Skeletal muscle satellite cell (primary cell): ENCODE measurements at regions not wholly inside any gene's neighbourhood (a gene's known extent, or its start where the extent isn't known, plus 50 kb on each side); places are given as distances from the start of the nearest gene placed in this dataset.
A peak's percentile ranks its signal among the peaks of the same experiment; 100 is the strongest.

Experiments
- H3K27me3 ChIP-seq: 2 replicates; pipeline ENCODE4 v1.7.0; 2013; ENCODE audit warnings: low read length; ENCODE audit not compliant: control insufficient read depth, insufficient read depth
- H3K36me3 ChIP-seq: 2 replicates; pipeline ENCODE4 v1.7.0; 2013; ENCODE audit warnings: mild to moderate bottlenecking, control low read depth, low read length; ENCODE audit not compliant: insufficient read depth
- H3K4me1 ChIP-seq: 2 replicates; pipeline ENCODE4 v1.7.0; 2013; ENCODE audit warnings: low read length; ENCODE audit not compliant: control insufficient read depth, insufficient read depth
- H3K4me2 ChIP-seq: 2 replicates; pipeline ENCODE4 v1.7.0; 2013; ENCODE audit warnings: mild to moderate bottlenecking, low read length
- H3K4me3 ChIP-seq: 2 replicates; pipeline ENCODE4 v1.7.0; 2013; ENCODE audit warnings: low read length
- H3K9ac ChIP-seq: 2 replicates; pipeline ENCODE4 v1.7.0; 2013; ENCODE audit warnings: mild to moderate bottlenecking, low read depth, low read length, moderate library complexity
- H3K9me3 ChIP-seq: replicated peaks from 2 replicates; pipeline ENCODE4 v1.7.0; 2013; ENCODE audit warnings: mild to moderate bottlenecking, control low read depth, low read length

GRCh38 chrX:65610481-65610880, 57.0 kb upstream of the MSN start:
- H3K4me1 ChIP-seq = peaks cover 9% of the 10 kb centered on the region
- no peak overlapping the region for H3K4me3 ChIP-seq
- no peak overlapping the region for H3K9ac ChIP-seq
- no peaks in the 10 kb centered on the region for H3K27me3 ChIP-seq
- no peaks in the 10 kb centered on the region for H3K9me3 ChIP-seq
- H3K4me2 ChIP-seq = no peak overlapping the region
- no peaks in the 10 kb centered on the region for H3K36me3 ChIP-seq

GRCh38 chrX:65610040-65610439, 57.4 kb upstream of the MSN start:
- no peaks in the 10 kb centered on the region for H3K27me3 ChIP-seq
- no peak overlapping the region for H3K4me2 ChIP-seq
- no peaks in the 10 kb centered on the region for H3K9me3 ChIP-seq
- H3K4me1 ChIP-seq = peaks cover 14% of the 10 kb centered on the region
- no peaks in the 10 kb centered on the region for H3K36me3 ChIP-seq
- H3K4me3 ChIP-seq = no peak overlapping the region
- H3K9ac ChIP-seq = no peak overlapping the region

GRCh38 chrX:65609237-65609636, 58.2 kb upstream of the MSN start:
- Histone ChIP-seq H3K36me3 (no peaks in the 10 kb centered on the region), H3K4me3 (no peak overlapping the region), H3K9ac (no peak overlapping the region), H3K4me2 (no peak overlapping the region), H3K4me1 (peaks cover 14% of the 10 kb centered on the region), H3K9me3 (no peaks in the 10 kb centered on the region), H3K27me3 (no peaks in the 10 kb centered on the region)

DNA sequence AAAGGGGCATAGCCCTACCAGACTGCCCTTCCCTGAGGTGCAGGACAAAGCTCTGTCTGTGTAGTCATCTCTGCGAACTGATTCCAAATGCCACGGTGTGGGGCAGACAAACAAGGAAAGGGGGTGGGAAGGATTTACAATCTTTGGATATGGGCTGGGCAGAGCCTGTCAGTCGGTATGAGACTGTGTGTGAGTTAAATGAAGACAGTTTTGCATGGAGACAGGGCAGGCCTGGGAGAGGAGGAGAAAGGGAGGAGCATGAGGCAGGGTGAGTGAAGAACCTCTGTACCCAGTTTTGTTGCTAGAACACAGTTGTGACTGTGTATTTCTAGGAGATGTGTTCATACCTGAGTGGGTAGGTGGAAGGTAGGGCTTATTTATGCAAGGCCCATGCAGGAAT, 59.4 kb upstream of the MSN start:
- Histone ChIP-seq H3K36me3 (no peaks in the 10 kb centered on the region), H3K9me3 (no peaks in the 10 kb centered on the region), H3K27me3 (no peaks in the 10 kb centered on the region), H3K4me1 (peaks cover 14% of the 10 kb centered on the region), H3K9ac (no peak overlapping the region), H3K4me3 (no peak overlapping the region), H3K4me2 (no peak overlapping the region)

DNA sequence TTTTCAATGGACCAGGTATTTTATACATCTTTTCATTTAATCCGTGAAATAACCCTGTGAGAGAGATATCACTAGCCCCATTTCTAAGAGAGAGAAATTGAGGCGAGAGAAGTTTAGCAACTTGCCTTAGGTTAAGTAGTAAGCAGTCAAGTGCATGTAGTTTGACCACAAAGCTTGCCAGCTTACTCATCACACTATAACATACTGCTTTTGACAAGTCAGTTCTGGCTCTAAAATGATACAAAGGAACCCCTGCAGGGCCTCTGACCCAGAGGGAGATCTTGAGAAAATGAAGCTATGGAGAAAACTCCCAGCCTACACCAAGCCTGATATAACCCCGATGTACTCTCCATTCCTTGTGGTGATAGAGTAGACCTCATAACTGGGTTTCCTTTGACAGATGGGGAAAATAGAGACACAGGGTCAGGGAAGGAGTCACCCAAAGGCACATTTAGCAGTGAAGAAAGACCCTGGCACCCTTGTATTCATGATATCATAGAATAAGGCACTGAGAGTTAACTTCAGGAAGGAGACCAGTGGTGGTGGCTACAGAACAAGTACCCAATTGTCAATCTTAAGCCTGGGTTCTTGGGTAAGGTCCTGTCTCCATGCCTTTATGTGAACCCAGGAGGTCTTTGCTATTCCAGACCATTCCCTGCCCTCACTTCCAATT, 60.2 kb upstream of the MSN start:
- H3K36me3 ChIP-seq = no peaks in the 10 kb centered on the region
- H3K4me2 ChIP-seq = no peak overlapping the region
- H3K9me3 ChIP-seq = no peaks in the 10 kb centered on the region
- no peaks in the 10 kb centered on the region for H3K27me3 ChIP-seq
- H3K4me1 ChIP-seq = peaks cover 17% of the 10 kb centered on the region
- H3K9ac ChIP-seq = no peak overlapping the region
- no peak overlapping the region for H3K4me3 ChIP-seq

- Histone ChIP-seq H3K27me3 (no peaks in the 10 kb centered on the region), H3K36me3 (no peaks in the 10 kb centered on the region), H3K9ac (no peak overlapping the region), H3K9me3 (no peaks in the 10 kb centered on the region), H3K4me3 (no peak overlapping the region), H3K4me2 (peak overlapping the region; percentile 62), H3K4me1 (peaks cover 27% of the 10 kb centered on the region)
Measured at GRCh38 chrX:65602221-65602560, 65.3 kb upstream of the MSN start.

DNA sequence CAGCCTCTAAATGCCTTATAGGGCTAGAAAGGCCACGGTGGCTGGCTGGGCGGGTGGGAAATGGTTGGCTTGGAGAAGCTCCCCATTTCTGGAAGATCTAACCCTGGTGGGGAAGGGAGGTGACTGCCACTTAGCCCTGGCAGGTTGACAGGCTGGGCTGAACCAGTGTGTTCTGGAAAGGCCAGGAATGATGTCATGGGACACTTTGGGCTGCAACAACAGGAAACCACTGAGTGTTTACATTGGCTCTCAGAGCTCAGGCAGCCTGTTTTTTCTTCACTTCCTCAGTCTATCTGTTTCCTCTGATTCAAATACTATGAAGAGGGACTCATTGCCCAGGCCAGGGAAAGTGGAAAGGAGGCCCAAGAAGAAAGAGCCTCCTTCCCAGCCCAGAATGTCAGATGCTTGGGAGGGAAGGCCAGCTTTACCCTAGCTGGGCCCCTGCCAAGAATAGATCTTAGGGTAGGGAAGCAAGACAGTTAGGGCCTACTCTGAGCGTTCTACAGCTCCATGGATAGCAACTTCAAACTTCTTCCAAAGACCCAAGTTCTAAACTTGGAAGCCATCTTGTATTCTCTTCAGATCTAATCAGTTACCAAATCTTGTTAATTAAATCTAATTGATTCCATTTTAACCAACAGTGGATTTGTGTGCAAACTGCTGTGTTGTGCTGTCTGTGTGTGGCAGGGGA, 65.8 kb upstream of the MSN start:
- Histone ChIP-seq H3K4me1 (peaks cover 28% of the 10 kb centered on the region), H3K36me3 (no peaks in the 10 kb centered on the region), H3K4me3 (no peak overlapping the region)

GRCh38 chrX:65601126-65601525, 66.3 kb upstream of the MSN start:
- H3K4me2 ChIP-seq = no peak overlapping the region
- no peaks in the 10 kb centered on the region for H3K9me3 ChIP-seq
- no peak overlapping the region for H3K4me3 ChIP-seq
- H3K36me3 ChIP-seq = no peaks in the 10 kb centered on the region
- H3K27me3 ChIP-seq = no peaks in the 10 kb centered on the region
- peak overlapping the region; percentile 45 for H3K9ac ChIP-seq
- H3K4me1 ChIP-seq = peaks cover 33% of the 10 kb centered on the region

More for the DNA sequence above, 65.8 kb upstream of the MSN start:
- Histone ChIP-seq H3K4me2 (peak overlapping the region; percentile 62), H3K27me3 (no peaks in the 10 kb centered on the region), H3K9ac (peak overlapping the region; percentile 45), H3K9me3 (no peaks in the 10 kb centered on the region)

GRCh38 chrX:65600106-65600505, 65.5 kb upstream of the LAS1L start:
- no peak overlapping the region for H3K4me3 ChIP-seq
- no peaks in the 10 kb centered on the region for H3K9me3 ChIP-seq
- no peak overlapping the region for H3K9ac ChIP-seq
- H3K4me2 ChIP-seq = no peak overlapping the region
- H3K36me3 ChIP-seq = no peaks in the 10 kb centered on the region
- peaks cover 29% of the 10 kb centered on the region for H3K4me1 ChIP-seq
- no peaks in the 10 kb centered on the region for H3K27me3 ChIP-seq

DNA sequence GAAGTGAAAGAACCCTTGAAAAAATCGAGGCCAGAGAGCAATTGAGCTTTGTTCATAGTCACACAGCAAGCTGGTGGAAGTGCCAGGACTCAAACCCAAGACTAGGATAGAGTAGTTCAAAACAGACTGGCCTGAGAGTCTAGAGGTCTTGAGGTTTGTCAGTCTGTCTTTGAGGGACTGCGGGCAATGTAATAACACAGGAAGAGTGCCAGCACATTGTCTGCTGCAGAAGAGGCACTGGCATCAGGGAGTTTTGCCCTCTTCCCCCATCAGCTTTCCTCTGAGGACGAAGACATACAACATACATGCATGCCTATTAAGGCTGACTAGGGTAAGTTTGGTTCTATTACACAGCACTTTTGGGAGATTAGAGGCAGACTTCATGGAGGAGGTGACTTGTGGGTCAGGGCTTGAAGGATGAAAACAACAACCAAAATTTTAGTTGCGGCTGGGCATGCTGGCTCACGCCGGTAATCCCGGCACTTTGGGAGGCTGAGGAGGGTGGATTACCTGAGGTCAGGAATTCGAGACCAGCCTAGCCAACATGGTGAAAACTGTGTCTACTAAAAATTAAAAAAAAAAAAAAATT, 64.1 kb upstream of the LAS1L start:
- H3K9ac ChIP-seq = no peak overlapping the region
- no peaks in the 10 kb centered on the region for H3K36me3 ChIP-seq
- no peaks in the 10 kb centered on the region for H3K27me3 ChIP-seq
- no peak overlapping the region for H3K4me2 ChIP-seq
- H3K4me1 ChIP-seq = peaks cover 28% of the 10 kb centered on the region
- no peaks in the 10 kb centered on the region for H3K9me3 ChIP-seq
- H3K4me3 ChIP-seq = no peak overlapping the region

DNA sequence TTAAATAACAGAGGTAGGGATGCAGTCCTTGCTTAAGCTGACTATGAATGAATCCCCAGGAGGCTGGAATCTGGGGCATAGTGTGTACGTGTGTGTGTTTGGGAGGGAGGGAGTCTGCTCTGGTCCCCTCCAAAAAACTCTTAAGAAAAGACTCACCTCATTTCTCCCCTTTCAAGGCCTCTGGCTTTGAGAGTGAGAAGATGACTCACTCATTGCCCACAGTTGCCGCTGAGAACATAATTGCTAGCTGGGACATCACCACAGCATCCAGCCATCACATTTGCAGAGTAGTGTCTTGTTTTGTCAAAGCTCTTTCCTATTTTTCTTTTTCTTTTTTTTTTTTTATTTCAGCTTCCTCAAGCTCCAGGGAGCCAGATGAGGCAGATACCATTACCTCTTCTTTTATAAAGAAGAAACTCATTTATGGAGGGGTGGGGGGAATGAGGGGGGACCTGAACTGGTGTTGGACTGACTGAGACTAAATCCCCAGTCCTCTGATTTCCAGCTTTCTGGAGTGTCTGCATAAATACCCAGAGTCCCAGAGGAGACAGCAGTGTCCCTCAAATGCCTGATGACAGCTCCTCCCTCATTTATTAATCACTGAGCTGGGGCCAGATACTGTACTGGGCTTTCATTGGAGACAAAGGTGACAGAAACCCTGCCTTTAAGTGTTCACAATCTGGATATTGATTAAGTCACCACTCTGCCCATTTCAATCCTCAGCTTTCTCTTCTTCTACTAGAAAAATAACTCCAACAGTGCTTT, 61.9 kb upstream of the LAS1L start:
- Histone ChIP-seq H3K9me3 (no peaks in the 10 kb centered on the region), H3K4me3 (no peak overlapping the region), H3K36me3 (no peaks in the 10 kb centered on the region), H3K27me3 (no peaks in the 10 kb centered on the region), H3K4me1 (peaks cover 19% of the 10 kb centered on the region), H3K4me2 (peak overlapping the region; percentile 62), H3K9ac (peak overlapping the region; percentile 73)
